GM19468 (cell line): ENCODE measurements at regions not wholly inside any gene's neighbourhood (a gene's known extent, or its start where the extent isn't known, plus 50 kb on each side); places are given as distances from the start of the nearest gene placed in this dataset.

Source experiments
- ATAC-seq: cut with Tn5 transposase; IDR thresholded peaks from one replicate; pipeline ENCODE4 v1.9.1; 2021; ENCODE audit warnings: mild to moderate bottlenecking, moderate library complexity, moderate number of reproducible peaks; ENCODE audit not compliant: unreplicated experiment; ENCODE audit errors: extremely low read depth

GRCh38 chr1:188931506-188931905 is 1546.2 kb downstream of the BRINP3 start:
- no peak for ATAC-seq

- no peak for ATAC-seq
Observed at GRCh38 chr1:188937965-188938551, 1539.6 kb downstream of the BRINP3 start.

- no peak for ATAC-seq
Observed at GRCh38 chr1:188941986-188942385, 1535.7 kb downstream of the BRINP3 start.

- no peak for ATAC-seq
Observed at GRCh38 chr1:188949701-188950100, 1528.0 kb downstream of the BRINP3 start.

- ATAC-seq = no peak
Observed at GRCh38 chr1:188958461-188959115, 1519.1 kb downstream of the BRINP3 start.

- ATAC-seq = no peak
Observed at GRCh38 chr1:188986745-188987417, 1490.8 kb downstream of the BRINP3 start.

- ATAC-seq = no peak
Observed at GRCh38 chr1:188988589-188988988, 1489.1 kb downstream of the BRINP3 start.

- no peak for ATAC-seq
Observed at GRCh38 chr1:188991221-188991930, 1486.3 kb downstream of the BRINP3 start.

GRCh38 chr1:189007824-189008223 is 1469.8 kb downstream of the BRINP3 start:
- ATAC-seq = no peak

- ATAC-seq = no peak
Observed at GRCh38 chr1:189021577-189021976, 1456.1 kb downstream of the BRINP3 start.

- no peak for ATAC-seq
Observed at GRCh38 chr1:189022015-189022414, 1455.6 kb downstream of the BRINP3 start.

GRCh38 chr1:189027512-189027911 is 1450.2 kb downstream of the BRINP3 start:
- ATAC-seq = no peak

- no peak for ATAC-seq
Observed at GRCh38 chr1:189033169-189033568, 1444.5 kb downstream of the BRINP3 start.

GRCh38 chr1:189036628-189037027 is 1441.0 kb downstream of the BRINP3 start:
- no peak for ATAC-seq

- ATAC-seq = no peak
Observed at GRCh38 chr1:189046127-189046526, 1431.5 kb downstream of the BRINP3 start.

- no peak for ATAC-seq
Observed at GRCh38 chr1:189084811-189085210, 1392.9 kb downstream of the BRINP3 start.

GRCh38 chr1:189103956-189104355 is 1373.7 kb downstream of the BRINP3 start:
- ATAC-seq = no peak

- ATAC-seq = no peak
Observed at GRCh38 chr1:189117072-189117770, 1360.4 kb downstream of the BRINP3 start.

- ATAC-seq = no peak
Observed at GRCh38 chr1:189121941-189122340, 1355.7 kb downstream of the BRINP3 start.

GRCh38 chr1:189125694-189126093 is 1352.0 kb downstream of the BRINP3 start:
- ATAC-seq = no peak
